Pancreas (tissue), 10 donors: ENCODE measurements at regions not wholly inside any gene's neighbourhood (a gene's known extent, or its start where the extent isn't known, plus 50 kb on each side); places are given as distances from the start of the nearest gene placed in this dataset.

Experiments
- ATAC-seq, 4 donors: fragments of 200-7000 bp; cut with Tn5 transposase; one replicate each; pipeline versions ENCODE4 v1.8.0 to v1.9.1; 2020; ENCODE audit warnings: mild to moderate bottlenecking in 4 of 4, moderate library complexity in 4 of 4
- DNase-seq, 6 donors: peaks; one replicate each; pipeline ENCODE4 v3.0.0-alpha.2; 2020
- FAIRE-seq: peaks from 2 replicates; lab custom pipeline; 2012; peaks lifted over from hg19 to GRCh38; lab: Jason Lieb, UNC
- H3K27ac ChIP-seq, 4 donors: fragments of 200-600 bp; sonication (generic); 1 replicate in 3 of 4; 2 replicates in 1 of 4; pipeline versions ENCODE4 v1.5.0 to v1.8.0; 2020
- H3K27me3 ChIP-seq, 4 donors: fragments of 200-600 bp; one replicate each; pipeline ENCODE4 v1.8.0; 2021
- H3K36me3 ChIP-seq, 3 donors: fragments of 200-600 bp; sonication (generic) in 1 of 3; one replicate each; pipeline versions ENCODE4 v1.5.0 to v1.8.0; 2020 to 2021
- H3K4me1 ChIP-seq, 3 donors: fragments of 200-600 bp; one replicate each; pipeline ENCODE4 v1.8.0; 2021
- H3K4me3 ChIP-seq, 4 donors: fragments of 200-600 bp; sonication (generic) in 2 of 4; one replicate each; pipeline versions ENCODE4 v1.5.0 to v1.8.0; 2020 to 2021
- H3K9me3 ChIP-seq, 4 donors: fragments of 200-600 bp; one replicate each; pipeline ENCODE4 v1.8.0; 2021
- WGBS, 2 donors: extraction: QIAGEN DNeasy Blood & Tissue Kit; methylation state at CpG; one replicate each; pipeline ENCODE4 v1.1.7; 2013; 5-methylcytosine and 5-hydroxymethylcytosine counted together
- intact Hi-C, 3 donors: fragments of 100-400 bp; cut with DNase I; formaldehyde crosslinking; loops; one replicate each; pipeline versions ENCODE4 v1.11.1 to v1.14.2; 2022
- TF ChIP-seq, protein P1 (sequence below), 4 donors: fragments of 200-600 bp; sonication (generic) in 3 of 4; IDR thresholded peaks; one replicate each; pipeline versions ENCODE4 v1.5.0 to v1.8.0; 2021; ENCODE audit warnings: antibody characterized with exemption in 4 of 4
- donor health status: healthy with polysubstance abuse.
- donor health status: DM: no; HTN: no; CAD: no; lungs with moderate emphysema.
- donor health status: DM: no; HTN: no; CAD: no.
- donor health status: control.
- donor health status: control.
- donor health status: Bipolar disorder and iron deficiency.
- donor health status: DM: yes; HTN: yes; CAD: no.
- donor health status: DM: no; HTN: no; CAD: no.
- donor health status: DM: no; HTN: no; CAD: no.
- donor health status: DM: yes; HTN: yes; CAD: no.

DNA sequence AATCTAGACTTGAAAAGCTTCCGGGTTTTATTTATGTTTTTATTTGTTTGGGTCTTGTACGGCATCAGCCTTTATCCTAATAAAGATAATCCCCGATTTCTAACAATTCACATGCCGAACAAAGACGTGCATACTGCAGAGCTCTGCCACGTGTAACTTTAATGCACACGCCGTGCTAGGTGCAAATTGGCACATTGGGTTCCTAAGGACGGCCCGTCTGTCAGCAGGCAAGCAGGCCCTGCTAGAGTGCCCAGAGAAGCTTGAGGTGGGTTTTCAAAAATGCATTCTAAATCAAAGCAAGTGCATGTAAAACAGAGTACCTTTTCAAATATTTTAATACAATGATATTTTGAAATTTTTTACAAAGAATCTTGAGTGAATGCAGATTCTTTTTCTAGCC is 806.4 kb upstream of the POU3F3 start:
- TF ChIP-seq, protein P1, sequence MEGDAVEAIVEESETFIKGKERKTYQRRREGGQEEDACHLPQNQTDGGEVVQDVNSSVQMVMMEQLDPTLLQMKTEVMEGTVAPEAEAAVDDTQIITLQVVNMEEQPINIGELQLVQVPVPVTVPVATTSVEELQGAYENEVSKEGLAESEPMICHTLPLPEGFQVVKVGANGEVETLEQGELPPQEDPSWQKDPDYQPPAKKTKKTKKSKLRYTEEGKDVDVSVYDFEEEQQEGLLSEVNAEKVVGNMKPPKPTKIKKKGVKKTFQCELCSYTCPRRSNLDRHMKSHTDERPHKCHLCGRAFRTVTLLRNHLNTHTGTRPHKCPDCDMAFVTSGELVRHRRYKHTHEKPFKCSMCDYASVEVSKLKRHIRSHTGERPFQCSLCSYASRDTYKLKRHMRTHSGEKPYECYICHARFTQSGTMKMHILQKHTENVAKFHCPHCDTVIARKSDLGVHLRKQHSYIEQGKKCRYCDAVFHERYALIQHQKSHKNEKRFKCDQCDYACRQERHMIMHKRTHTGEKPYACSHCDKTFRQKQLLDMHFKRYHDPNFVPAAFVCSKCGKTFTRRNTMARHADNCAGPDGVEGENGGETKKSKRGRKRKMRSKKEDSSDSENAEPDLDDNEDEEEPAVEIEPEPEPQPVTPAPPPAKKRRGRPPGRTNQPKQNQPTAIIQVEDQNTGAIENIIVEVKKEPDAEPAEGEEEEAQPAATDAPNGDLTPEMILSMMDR (IDR thresholded peaks at IDR 0.05) = no peak
- Histone ChIP-seq H3K36me3 (no peaks in the 10 kb centered on the region), H3K4me3 (no peak overlapping the region), H3K4me1 (no peaks in the 10 kb centered on the region), H3K9me3 (no peaks in the 10 kb centered on the region), H3K27me3 (no peaks in the 10 kb centered on the region), H3K27ac (no peak overlapping the region)
- 68 to 81% methylated on average over 10 of the region's 10 CpGs for WGBS, 2 donors
- ATAC-seq = no peak
- no peak for FAIRE-seq
- intact Hi-C loops = no loop called here
- no peak for DNase-seq

- no peak overlapping the region for H3K27ac ChIP-seq
These were observed 804.5 kb upstream of the POU3F3 start for GRCh38 chr2:104049438-104049837.

GRCh38 chr2:104049981-104050380 is 803.9 kb upstream of the POU3F3 start:
- WGBS, 2 donors = 76 to 81% methylated on average over 5 of the region's 5 CpGs
- H3K27me3 ChIP-seq = no peaks in the 10 kb centered on the region
- no peaks in the 10 kb centered on the region for H3K4me1 ChIP-seq
- no peak overlapping the region for H3K27ac ChIP-seq
- ATAC-seq = no peak
- H3K36me3 ChIP-seq = no peaks in the 10 kb centered on the region
- no peaks in the 10 kb centered on the region for H3K9me3 ChIP-seq
- TF ChIP-seq, protein P1 (IDR thresholded peaks at IDR 0.05) = no peak
- intact Hi-C loops = no loop called here
- DNase-seq = no peak
- no peak for FAIRE-seq
- H3K4me3 ChIP-seq = no peak overlapping the region

More at GRCh38 chr2:104049438-104049837, 804.5 kb upstream of the POU3F3 start:
- intact Hi-C loops = no loop called here
- FAIRE-seq = no peak
- TF ChIP-seq, protein P1 (IDR thresholded peaks at IDR 0.05) = no peak
- no peaks in the 10 kb centered on the region for H3K4me1 ChIP-seq
- DNase-seq = no peak
- WGBS, 2 donors = 70 to 82% methylated on average over 4 of the region's 4 CpGs
- no peaks in the 10 kb centered on the region for H3K9me3 ChIP-seq
- H3K27me3 ChIP-seq = no peaks in the 10 kb centered on the region
- H3K4me3 ChIP-seq = no peak overlapping the region
- H3K36me3 ChIP-seq = no peaks in the 10 kb centered on the region
- ATAC-seq = no peak

DNA sequence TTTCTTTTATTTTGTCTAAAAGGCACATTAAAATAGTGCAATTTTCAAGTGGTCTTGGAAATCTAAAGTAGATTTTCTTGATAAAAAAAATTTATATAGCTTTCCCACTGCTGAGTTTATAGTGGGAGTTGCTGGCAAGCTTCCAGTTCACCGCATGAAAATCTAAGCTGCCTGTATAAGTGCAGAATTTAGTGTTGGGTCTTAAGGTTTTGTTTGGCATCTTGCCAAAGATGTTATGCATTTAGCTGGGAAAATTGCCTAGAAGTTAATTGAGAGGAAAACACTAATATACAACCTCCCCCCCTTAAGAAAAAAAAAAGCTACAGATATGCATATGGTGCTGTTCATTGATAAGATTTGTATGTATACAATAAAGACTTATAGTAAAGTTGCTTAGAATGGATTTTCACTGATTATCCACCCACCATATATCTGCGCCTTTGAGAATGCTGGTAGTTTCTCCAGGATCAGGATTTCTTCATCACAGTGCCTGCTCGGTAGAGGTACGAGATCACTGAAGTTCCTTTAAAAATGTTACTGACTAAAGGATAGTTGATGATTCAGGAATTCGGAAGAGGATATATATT is 803.2 kb upstream of the POU3F3 start:
- WGBS, 2 donors = 73 to 81% methylated on average over 5 of the region's 5 CpGs
- Histone ChIP-seq H3K27ac (no peak overlapping the region), H3K4me1 (no peaks in the 10 kb centered on the region), H3K27me3 (no peaks in the 10 kb centered on the region), H3K4me3 (no peak overlapping the region), H3K9me3 (no peaks in the 10 kb centered on the region), H3K36me3 (no peaks in the 10 kb centered on the region)
- intact Hi-C loops = no loop called here
- no peak for DNase-seq
- ATAC-seq = no peak
- no peak for FAIRE-seq
- TF ChIP-seq, protein P1 (IDR thresholded peaks at IDR 0.05) = no peak

DNA sequence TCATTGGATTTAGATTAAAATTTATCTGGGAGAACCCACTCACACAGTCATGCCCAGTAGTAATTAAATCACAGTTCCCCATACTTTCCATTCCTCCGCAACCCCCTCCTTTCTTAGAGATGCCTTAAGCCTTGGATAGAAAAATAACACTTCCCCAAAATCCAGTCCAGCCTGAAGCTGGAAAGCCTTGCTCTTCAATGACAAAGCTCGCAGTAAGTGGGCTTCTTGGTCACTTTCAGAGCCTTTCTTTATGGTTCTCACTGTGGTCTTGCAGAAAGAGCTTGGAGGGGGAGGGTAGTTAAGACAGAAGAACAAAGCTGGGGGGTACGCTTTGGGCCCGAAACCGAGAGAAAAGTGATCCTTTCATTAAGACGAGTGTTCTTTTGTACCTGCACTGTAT is 802.1 kb upstream of the POU3F3 start:
- DNase-seq (no peak), FAIRE-seq (no peak), ATAC-seq (no peak)
- H3K36me3 ChIP-seq = no peaks in the 10 kb centered on the region
- intact Hi-C loops = no loop called here
- no peaks in the 10 kb centered on the region for H3K4me1 ChIP-seq
- H3K9me3 ChIP-seq = no peaks in the 10 kb centered on the region
- TF ChIP-seq, protein P1 (IDR thresholded peaks at IDR 0.05) = no peak
- no peaks in the 10 kb centered on the region for H3K27me3 ChIP-seq
- no peak overlapping the region for H3K27ac ChIP-seq
- H3K4me3 ChIP-seq = no peak overlapping the region
- 66 to 75% methylated on average over 6 of the region's 6 CpGs for WGBS, 2 donors
